Activated CD4-positive, alpha-beta T cell treated with anti-CD3 and anti-CD28 coated beads for 24 hours (primary cell): ENCODE measurements at regions not wholly inside any gene's neighbourhood (a gene's known extent, or its start where the extent isn't known, plus 50 kb on each side); places are given as distances from the start of the nearest gene placed in this dataset.

ENCODE experiments used
- DNase-seq, 2 donors: peaks; one replicate each; pipeline ENCODE4 v3.0.0-alpha.2; 2020; ENCODE audit warnings: low read depth in 2 of 2

DNA sequence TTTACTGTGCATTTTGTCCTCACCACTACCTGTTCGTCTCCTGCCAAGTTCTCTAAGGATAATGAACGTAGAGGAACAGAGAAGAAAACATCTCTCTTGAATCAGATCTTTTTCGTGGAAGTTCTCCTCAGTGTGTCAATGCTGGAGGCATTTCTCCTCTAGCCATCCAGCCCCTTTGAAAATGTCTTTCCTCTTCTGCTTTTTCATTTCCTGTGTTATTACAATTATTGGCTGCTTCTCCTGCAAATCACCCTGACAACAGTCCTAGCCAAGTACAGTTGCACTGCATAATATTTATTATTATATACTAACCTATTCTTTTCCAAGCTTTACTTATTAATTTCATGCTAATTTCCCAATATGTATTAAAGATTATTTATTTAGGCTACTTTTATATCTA lies 61.8 kb upstream of the TRPM3 start:
- DNase-seq = no peak

DNA sequence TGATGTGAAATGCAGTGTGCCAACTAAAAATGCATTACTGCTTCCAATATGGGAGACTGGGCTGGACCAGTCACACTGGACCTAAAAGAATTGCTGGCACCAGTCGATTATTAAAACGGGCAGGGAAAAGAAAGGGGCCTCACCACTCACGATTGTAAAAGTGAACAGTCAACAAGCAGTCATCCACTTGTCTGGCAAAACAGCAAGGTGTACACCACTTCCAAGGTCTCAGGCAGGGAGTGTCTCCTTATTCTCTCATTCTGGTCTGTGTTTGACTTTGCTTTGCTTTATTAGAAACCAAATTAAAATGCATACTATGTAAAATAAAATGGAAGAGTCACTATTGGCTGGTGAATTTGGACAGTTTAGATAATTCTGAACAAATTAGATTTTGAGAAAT lies 57.8 kb upstream of the TRPM3 start:
- DNase-seq = no peak

DNA sequence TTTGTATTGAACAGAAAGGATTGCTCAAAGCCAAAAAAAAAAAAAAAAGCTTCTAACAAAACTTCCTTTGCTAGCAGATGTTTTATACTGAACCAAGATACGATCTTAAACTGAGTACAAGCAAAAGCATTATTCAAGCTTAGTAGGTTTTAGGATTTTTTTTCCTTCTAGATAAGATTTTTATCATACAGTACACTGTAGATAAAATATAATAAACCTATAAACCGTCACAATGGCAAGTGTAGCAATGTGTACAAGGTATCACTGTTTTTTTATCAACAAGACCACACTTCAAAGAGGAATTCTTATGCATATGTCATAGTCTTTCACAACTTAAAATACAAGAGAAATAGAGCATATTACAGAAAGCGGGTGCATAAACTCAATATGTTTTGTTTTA lies 56.5 kb upstream of the TRPM3 start:
- no peak for DNase-seq

DNA sequence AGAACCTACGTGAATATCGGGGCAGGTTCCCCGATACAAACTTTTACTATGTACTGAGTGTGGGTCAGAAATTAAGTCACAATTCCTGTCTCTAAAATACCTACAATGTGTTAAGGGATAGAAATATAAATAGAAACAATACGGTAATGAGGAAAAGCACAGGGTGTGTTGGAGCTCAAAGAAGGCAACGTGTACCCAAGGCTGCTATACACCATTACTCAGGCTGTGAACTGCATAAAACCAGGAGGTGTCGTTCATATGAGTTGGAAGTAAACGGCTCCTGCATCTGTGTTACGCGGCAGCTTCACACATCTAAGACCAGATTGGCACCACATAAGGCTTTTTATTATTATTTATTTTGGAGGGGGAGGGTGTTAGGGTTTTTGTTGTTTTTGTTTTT lies 50.1 kb upstream of the TRPM3 start:
- DNase-seq = no peak
